WTC11 (cell line): ENCODE measurements at regions not wholly inside any gene's neighbourhood (a gene's known extent, or its start where the extent isn't known, plus 50 kb on each side); places are given as distances from the start of the nearest gene placed in this dataset.

Source experiments
- NR1H2 ChIP-seq: sonication (generic); formaldehyde crosslinking; IDR thresholded peaks from 2 replicates; pipeline ENCODE4 v1.9.0; 2021; ENCODE audit warnings: mild to moderate bottlenecking, moderate library complexity, missing genetic modification reagents
- ZNF121 ChIP-seq: sonication (generic); formaldehyde crosslinking; IDR thresholded peaks from 2 replicates; pipeline ENCODE4 v1.8.0; 2023; ENCODE audit warnings: missing genetic modification reagents
- ZNF232 ChIP-seq: sonication (generic); formaldehyde crosslinking; IDR thresholded peaks from 2 replicates; pipeline ENCODE4 v1.8.0; 2022; ENCODE audit warnings: mild to moderate bottlenecking, missing genetic modification reagents
- TF ChIP-seq, protein P1 (sequence below): sonication (generic); formaldehyde crosslinking; IDR thresholded peaks from 2 replicates; pipeline ENCODE4 v1.8.0; 2022; ENCODE audit warnings: mild to moderate bottlenecking, missing genetic modification reagents
- TF ChIP-seq, protein P2 (sequence below): fragments of 200-600 bp; IDR thresholded peaks from 2 replicates; pipeline ENCODE4 v1.8.0; 2022; ENCODE audit warnings: antibody characterized with exemption

DNA sequence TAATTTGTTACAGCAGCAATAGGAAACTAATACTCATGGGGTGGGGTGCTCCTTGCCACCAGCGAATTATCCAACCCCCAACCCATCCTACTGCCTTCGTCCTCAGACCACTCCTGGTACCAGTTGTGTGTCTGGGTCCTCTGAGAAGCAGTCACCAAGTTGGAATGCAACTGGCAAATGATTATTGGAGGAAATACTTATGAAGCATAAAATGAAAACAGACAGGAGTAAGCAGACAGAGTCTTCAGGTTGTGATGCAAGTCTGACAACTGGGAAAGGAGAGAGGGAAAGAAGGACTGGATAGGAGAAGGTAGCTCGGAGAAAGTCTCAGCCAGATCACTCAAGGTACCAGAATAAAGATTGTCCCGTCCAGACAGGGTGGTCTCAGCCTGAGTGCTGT lies 181.1 kb upstream of the ARID2 start:
- no peak for TF ChIP-seq ZNF121
- TF ChIP-seq, protein P1, sequence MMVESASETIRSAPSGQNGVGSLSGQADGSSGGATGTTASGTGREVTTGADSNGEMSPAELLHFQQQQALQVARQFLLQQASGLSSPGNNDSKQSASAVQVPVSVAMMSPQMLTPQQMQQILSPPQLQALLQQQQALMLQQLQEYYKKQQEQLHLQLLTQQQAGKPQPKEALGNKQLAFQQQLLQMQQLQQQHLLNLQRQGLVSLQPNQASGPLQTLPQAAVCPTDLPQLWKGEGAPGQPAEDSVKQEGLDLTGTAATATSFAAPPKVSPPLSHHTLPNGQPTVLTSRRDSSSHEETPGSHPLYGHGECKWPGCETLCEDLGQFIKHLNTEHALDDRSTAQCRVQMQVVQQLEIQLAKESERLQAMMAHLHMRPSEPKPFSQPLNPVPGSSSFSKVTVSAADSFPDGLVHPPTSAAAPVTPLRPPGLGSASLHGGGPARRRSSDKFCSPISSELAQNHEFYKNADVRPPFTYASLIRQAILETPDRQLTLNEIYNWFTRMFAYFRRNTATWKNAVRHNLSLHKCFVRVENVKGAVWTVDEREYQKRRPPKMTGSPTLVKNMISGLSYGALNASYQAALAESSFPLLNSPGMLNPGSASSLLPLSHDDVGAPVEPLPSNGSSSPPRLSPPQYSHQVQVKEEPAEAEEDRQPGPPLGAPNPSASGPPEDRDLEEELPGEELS = no peak
- TF ChIP-seq, protein P2, sequence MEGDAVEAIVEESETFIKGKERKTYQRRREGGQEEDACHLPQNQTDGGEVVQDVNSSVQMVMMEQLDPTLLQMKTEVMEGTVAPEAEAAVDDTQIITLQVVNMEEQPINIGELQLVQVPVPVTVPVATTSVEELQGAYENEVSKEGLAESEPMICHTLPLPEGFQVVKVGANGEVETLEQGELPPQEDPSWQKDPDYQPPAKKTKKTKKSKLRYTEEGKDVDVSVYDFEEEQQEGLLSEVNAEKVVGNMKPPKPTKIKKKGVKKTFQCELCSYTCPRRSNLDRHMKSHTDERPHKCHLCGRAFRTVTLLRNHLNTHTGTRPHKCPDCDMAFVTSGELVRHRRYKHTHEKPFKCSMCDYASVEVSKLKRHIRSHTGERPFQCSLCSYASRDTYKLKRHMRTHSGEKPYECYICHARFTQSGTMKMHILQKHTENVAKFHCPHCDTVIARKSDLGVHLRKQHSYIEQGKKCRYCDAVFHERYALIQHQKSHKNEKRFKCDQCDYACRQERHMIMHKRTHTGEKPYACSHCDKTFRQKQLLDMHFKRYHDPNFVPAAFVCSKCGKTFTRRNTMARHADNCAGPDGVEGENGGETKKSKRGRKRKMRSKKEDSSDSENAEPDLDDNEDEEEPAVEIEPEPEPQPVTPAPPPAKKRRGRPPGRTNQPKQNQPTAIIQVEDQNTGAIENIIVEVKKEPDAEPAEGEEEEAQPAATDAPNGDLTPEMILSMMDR = no peak
- no peak for TF ChIP-seq NR1H2 (CRISPR knock-in tag)
- no peak for TF ChIP-seq ZNF232 (CRISPR knock-in tag)
